Hepatocyte (in vitro differentiated cells): ENCODE measurements at regions not wholly inside any gene's neighbourhood (a gene's known extent, or its start where the extent isn't known, plus 50 kb on each side); places are given as distances from the start of the nearest gene placed in this dataset.

Experiments
- DNase-seq: peaks from one replicate; pipeline ENCODE4 v3.0.0-alpha.2; 2016; ENCODE audit warnings: low spot score
- H2AFZ ChIP-seq: fragments of 200-600 bp; sonication (generic); 2 replicates; pipeline ENCODE4 v1.6.0; 2016; ENCODE audit warnings: antibody characterized with exemption, mild to moderate bottlenecking
- H3K27ac ChIP-seq: fragments of 200-600 bp; sonication (generic); 2 replicates; pipeline ENCODE4 v1.5.1; 2016; ENCODE audit warnings: mild to moderate bottlenecking
- H3K27me3 ChIP-seq: fragments of 200-600 bp; sonication (generic); 2 replicates; pipeline ENCODE4 v1.6.1; 2016
- H3K36me3 ChIP-seq: fragments of 200-600 bp; sonication (generic); replicated peaks from 2 replicates; pipeline ENCODE4 v1.5.1; 2016; ENCODE audit warnings: low read depth; ENCODE audit not compliant: insufficient read depth
- H3K4me1 ChIP-seq: fragments of 200-600 bp; sonication (generic); 2 replicates; pipeline ENCODE4 v1.5.1; 2016; ENCODE audit warnings: mild to moderate bottlenecking, moderate library complexity; ENCODE audit not compliant: insufficient read depth
- H3K4me2 ChIP-seq: fragments of 200-600 bp; sonication (generic); 2 replicates; pipeline ENCODE4 v1.6.0; 2016
- H3K4me3 ChIP-seq: fragments of 200-600 bp; sonication (generic); 2 replicates; pipeline ENCODE4 v1.5.1; 2016; ENCODE audit warnings: mild to moderate bottlenecking
- H3K79me2 ChIP-seq: fragments of 200-600 bp; sonication (generic); 2 replicates; pipeline ENCODE4 v1.6.0; 2017; ENCODE audit warnings: mild to moderate bottlenecking
- H3K9me2 ChIP-seq: fragments of 200-600 bp; sonication (generic); replicated peaks from 2 replicates; pipeline ENCODE4 v1.6.0; 2017; ENCODE audit warnings: mild to moderate bottlenecking; ENCODE audit not compliant: insufficient read depth
- H3K9me3 ChIP-seq: fragments of 200-600 bp; sonication (generic); 2 replicates; pipeline ENCODE4 v1.5.1; 2016; ENCODE audit warnings: low read depth, mild to moderate bottlenecking
- H4K20me1 ChIP-seq: fragments of 200-600 bp; sonication (generic); 2 replicates; pipeline ENCODE4 v1.6.0; 2016; ENCODE audit warnings: mild to moderate bottlenecking; ENCODE audit not compliant: insufficient read depth, poor library complexity, severe bottlenecking
- EZH2 ChIP-seq: fragments of 200-600 bp; sonication (generic); IDR thresholded peaks from 2 replicates; pipeline ENCODE4 v1.6.1; 2016; ENCODE audit warnings: antibody characterized with exemption, mild to moderate bottlenecking, borderline replicate concordance
- EZH2phosphoT487 ChIP-seq: fragments of 200-600 bp; sonication (generic); IDR thresholded peaks from one replicate; pipeline ENCODE4 v1.6.1; 2018; ENCODE audit warnings: antibody characterized with exemption, mild to moderate bottlenecking, low read depth, moderate library complexity; ENCODE audit not compliant: unreplicated experiment, severe bottlenecking
- WGBS: methylation state at CpG from one replicate; pipeline ENCODE4 v1.1.6; 2016; ENCODE audit warnings: low lambda C conversion rate; ENCODE audit errors: missing lambda C conversion rate; 5-methylcytosine and 5-hydroxymethylcytosine counted together
- TF ChIP-seq, protein P1 (sequence below): fragments of 200-600 bp; sonication (generic); IDR thresholded peaks from 2 replicates; pipeline ENCODE4 v1.5.1; 2016; ENCODE audit warnings: antibody characterized with exemption, mild to moderate bottlenecking; ENCODE audit not compliant: poor library complexity

DNA sequence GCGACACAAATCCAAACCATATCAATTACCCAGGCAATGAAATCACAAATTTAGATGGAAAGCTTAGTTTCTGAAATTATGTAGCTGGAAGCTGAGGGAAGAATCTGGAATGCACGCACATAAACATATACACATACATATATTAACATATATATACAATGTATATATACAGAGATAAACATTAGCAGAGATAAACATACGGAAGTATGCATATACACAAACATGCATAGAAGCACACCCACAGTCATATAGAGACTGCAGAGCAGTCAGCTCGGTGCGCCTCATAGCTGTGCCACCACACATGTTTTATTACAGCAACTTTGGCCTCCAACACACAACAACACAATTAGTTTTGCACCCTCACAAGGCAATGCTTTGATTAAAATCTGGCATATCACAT lies 288.1 kb downstream of the TEX29 start:
- H3K4me1 ChIP-seq = no peaks in the 10 kb centered on the region
- no peak overlapping the region for H3K4me2 ChIP-seq
- H3K9me2 ChIP-seq = no peaks in the 10 kb centered on the region
- WGBS = 89% methylated on average over 5 of the region's 5 CpGs
- H3K36me3 ChIP-seq = no peaks in the 10 kb centered on the region
- H4K20me1 ChIP-seq = no peaks in the 10 kb centered on the region
- TF ChIP-seq EZH2 (no peak), EZH2phosphoT487 (no peak)
- TF ChIP-seq, protein P1, sequence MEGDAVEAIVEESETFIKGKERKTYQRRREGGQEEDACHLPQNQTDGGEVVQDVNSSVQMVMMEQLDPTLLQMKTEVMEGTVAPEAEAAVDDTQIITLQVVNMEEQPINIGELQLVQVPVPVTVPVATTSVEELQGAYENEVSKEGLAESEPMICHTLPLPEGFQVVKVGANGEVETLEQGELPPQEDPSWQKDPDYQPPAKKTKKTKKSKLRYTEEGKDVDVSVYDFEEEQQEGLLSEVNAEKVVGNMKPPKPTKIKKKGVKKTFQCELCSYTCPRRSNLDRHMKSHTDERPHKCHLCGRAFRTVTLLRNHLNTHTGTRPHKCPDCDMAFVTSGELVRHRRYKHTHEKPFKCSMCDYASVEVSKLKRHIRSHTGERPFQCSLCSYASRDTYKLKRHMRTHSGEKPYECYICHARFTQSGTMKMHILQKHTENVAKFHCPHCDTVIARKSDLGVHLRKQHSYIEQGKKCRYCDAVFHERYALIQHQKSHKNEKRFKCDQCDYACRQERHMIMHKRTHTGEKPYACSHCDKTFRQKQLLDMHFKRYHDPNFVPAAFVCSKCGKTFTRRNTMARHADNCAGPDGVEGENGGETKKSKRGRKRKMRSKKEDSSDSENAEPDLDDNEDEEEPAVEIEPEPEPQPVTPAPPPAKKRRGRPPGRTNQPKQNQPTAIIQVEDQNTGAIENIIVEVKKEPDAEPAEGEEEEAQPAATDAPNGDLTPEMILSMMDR = no peak
- H2AFZ ChIP-seq = no peak overlapping the region
- no peaks in the 10 kb centered on the region for H3K9me3 ChIP-seq
- DNase-seq = no peak
- H3K27ac ChIP-seq = no peak overlapping the region
- H3K79me2 ChIP-seq = no peaks in the 10 kb centered on the region
- no peak overlapping the region for H3K4me3 ChIP-seq
- peaks cover 7% of the 10 kb centered on the region for H3K27me3 ChIP-seq

- H3K9me3 ChIP-seq = no peaks in the 10 kb centered on the region
- no peaks in the 10 kb centered on the region for H3K9me2 ChIP-seq
- H3K27ac ChIP-seq = no peak overlapping the region
- 92% methylated on average over 9 of the region's 9 CpGs for WGBS
- no peak overlapping the region for H3K4me2 ChIP-seq
- H4K20me1 ChIP-seq = no peaks in the 10 kb centered on the region
- H3K36me3 ChIP-seq = no peaks in the 10 kb centered on the region
- H3K27me3 ChIP-seq = peaks cover 7% of the 10 kb centered on the region
- TF ChIP-seq, protein P1 = no peak
- no peak for TF ChIP-seq EZH2phosphoT487
- no peak for TF ChIP-seq EZH2
- H3K4me1 ChIP-seq = no peaks in the 10 kb centered on the region
- DNase-seq = no peak
- no peak overlapping the region for H2AFZ ChIP-seq
- H3K4me3 ChIP-seq = no peak overlapping the region
- no peaks in the 10 kb centered on the region for H3K79me2 ChIP-seq
These were observed 289.2 kb downstream of the TEX29 start for GRCh38 chr13:111609631-111610030.

- no peak overlapping the region for H2AFZ ChIP-seq
- no peak for DNase-seq
- 75% methylated on average over 4 of the region's 4 CpGs for WGBS
- H3K4me2 ChIP-seq = no peak overlapping the region
- no peak overlapping the region for H3K27ac ChIP-seq
- H3K27me3 ChIP-seq = peaks cover 7% of the 10 kb centered on the region
- H3K9me3 ChIP-seq = no peaks in the 10 kb centered on the region
- H3K9me2 ChIP-seq = no peaks in the 10 kb centered on the region
- no peaks in the 10 kb centered on the region for H4K20me1 ChIP-seq
- no peaks in the 10 kb centered on the region for H3K79me2 ChIP-seq
- TF ChIP-seq EZH2phosphoT487 (no peak), EZH2 (no peak)
- TF ChIP-seq, protein P1 = no peak
- no peak overlapping the region for H3K4me3 ChIP-seq
- H3K36me3 ChIP-seq = no peaks in the 10 kb centered on the region
- H3K4me1 ChIP-seq = no peaks in the 10 kb centered on the region
These were observed 289.6 kb downstream of the TEX29 start for GRCh38 chr13:111610081-111610480.

- Histone ChIP-seq H3K9me2 (no peaks in the 10 kb centered on the region), H3K36me3 (no peaks in the 10 kb centered on the region), H3K4me2 (no peak overlapping the region), H4K20me1 (no peaks in the 10 kb centered on the region), H3K27me3 (peaks cover 12% of the 10 kb centered on the region), H3K4me1 (no peaks in the 10 kb centered on the region), H3K79me2 (no peaks in the 10 kb centered on the region), H3K9me3 (no peaks in the 10 kb centered on the region), H2AFZ (no peak overlapping the region), H3K27ac (no peak overlapping the region), H3K4me3 (no peak overlapping the region)
- DNase-seq = no peak
- WGBS = 92% methylated on average over 6 of the region's 6 CpGs
- no peak for TF ChIP-seq EZH2
These were observed 290.4 kb downstream of the TEX29 start for GRCh38 chr13:111610879-111611278.
